ENCODE measurements at regions not wholly inside any gene's neighbourhood (a gene's known extent, or its start where the extent isn't known, plus 50 kb on each side); places are given as distances from the start of the nearest gene placed in this dataset.
"Not testable (repeated sequence)": the region's sequence is repeated elsewhere in the genome, so short reads cannot be mapped to it uniquely, and the experiment has no call there.

- peaks cover 96 to 97% of the 10 kb centered on the region in 2 experiments for H3K9me3 Mint-ChIP-seq
These were observed 1381.2 kb upstream of the DEFB115 start for GRCh38 chr20:29876084-29876910.

More at GRCh38 chr20:29876084-29876910, 1381.2 kb upstream of the DEFB115 start:
- H4K8ac ChIP-seq (replicated peaks; ENCODE audit: insufficient read length, low read depth, low read length); H3K79me1 ChIP-seq (ENCODE audit: insufficient read depth, low read depth, low read length, poor library complexity, severe bottlenecking); H2AK5ac ChIP-seq (ENCODE audit: insufficient read length, low read length); H3K27me3 ChIP-seq (ENCODE audit: insufficient read depth, low read length); H3K4me1 ChIP-seq (ENCODE audit: insufficient read depth, low read length); H2BK5ac ChIP-seq (ENCODE audit: insufficient read length, low read length); H3K23me2 ChIP-seq (ENCODE audit: insufficient read length, low read depth, low read length, poor library complexity, severe bottlenecking); H3K4me1 Mint-ChIP-seq; H4K91ac ChIP-seq (ENCODE audit: insufficient read length, low read depth, low read length); DNase-seq; H3K14ac ChIP-seq (ENCODE audit: insufficient read depth, low read length); H3K79me2 ChIP-seq (ENCODE audit: insufficient read depth, low read length); H3K4ac ChIP-seq (ENCODE audit: low read depth, low read length); H2AFZ ChIP-seq (ENCODE audit: low read length); H3K4me2 ChIP-seq (ENCODE audit: insufficient read depth, insufficient read length, low read length); H3K27ac Mint-ChIP-seq; H2BK120ac ChIP-seq (ENCODE audit: low read depth, low read length, poor library complexity, severe bottlenecking); H4K5ac ChIP-seq (ENCODE audit: insufficient read length, low read depth, low read length); H3K9ac ChIP-seq (ENCODE audit: extremely low read depth, insufficient read length, low read length); H3K56ac ChIP-seq (ENCODE audit: insufficient read length, low read depth, low read length); H4K20me1 ChIP-seq (ENCODE audit: control insufficient read depth, insufficient read depth, insufficient read length); H3K4me3 Mint-ChIP-seq; H3K27ac ChIP-seq (ENCODE audit: insufficient read length, low read depth, low read length); H2BK15ac ChIP-seq (ENCODE audit: low read depth, low read length); H2BK20ac ChIP-seq (ENCODE audit: low read depth, low read length, poor library complexity, severe bottlenecking); H2BK12ac ChIP-seq (ENCODE audit: insufficient read length, low read depth, low read length); H3T11ph ChIP-seq (ENCODE audit: low read length); H3K18ac ChIP-seq (ENCODE audit: insufficient read length, low read depth, low read length); H3K23ac ChIP-seq (ENCODE audit: insufficient read length, low read depth, low read length): not testable (repeated sequence)
- Mint-ChIP-seq H3K36me3 (ENCODE audit: insufficient read depth in 1 of 3, low read depth in 3 of 3) (peaks cover 30 to 68% (median 42%) of the 10 kb centered on the region in 3 experiments), H3K27me3 (ENCODE audit: low read depth) (peaks cover 17% of the 10 kb centered on the region)
- WGBS (ENCODE audit: extremely low coverage, insufficient read length, low lambda C conversion rate): no CpG with 5 or more reads among the region's 41 CpGs
- peaks cover 62% of the 10 kb centered on the region for H3K9me3 ChIP-seq (ENCODE audit: control insufficient read depth, low read depth, low read length)

All from H9 (cell line).